BLaER1 treated with 17β-estradiol and CSF1 and Interleukin-3, amounts not matched to agents 10 nM and 100 nM (cell line): ENCODE measurements at regions not wholly inside any gene's neighbourhood (a gene's known extent, or its start where the extent isn't known, plus 50 kb on each side); places are given as distances from the start of the nearest gene placed in this dataset.

Source experiments
- H3K27ac ChIP-seq, 11 experiments: shearing (Covaris generic); formaldehyde crosslinking; 2 replicates each; pipeline ENCODE4 v1.8.1; 2022
- H3K27me3 ChIP-seq, 11 experiments: shearing (Covaris generic); formaldehyde crosslinking; 2 replicates each; pipeline ENCODE4 v1.8.1; 2022
- H3K36me3 ChIP-seq, 11 experiments: shearing (Covaris generic); formaldehyde crosslinking; 2 replicates each; pipeline ENCODE4 v1.8.1; 2022
- H3K4me1 ChIP-seq, 10 experiments: shearing (Covaris generic); formaldehyde crosslinking; 2 replicates each; pipeline ENCODE4 v1.8.1; 2022
- H3K4me2 ChIP-seq, 11 experiments: shearing (Covaris generic); formaldehyde crosslinking; 2 replicates each; pipeline ENCODE4 v1.8.1; 2022
- H3K4me3 ChIP-seq, 10 experiments: shearing (Covaris generic); formaldehyde crosslinking; 2 replicates each; pipeline ENCODE4 v1.8.1; 2022
- H3K9ac ChIP-seq, 11 experiments: shearing (Covaris generic); formaldehyde crosslinking; 2 replicates each; pipeline ENCODE4 v1.8.1; 2022
- H3K9me3 ChIP-seq, 11 experiments: shearing (Covaris generic); formaldehyde crosslinking; replicated peaks in 1 of 11; 2 replicates each; pipeline ENCODE4 v1.8.1; 2022
- H4K20me1 ChIP-seq, 11 experiments: shearing (Covaris generic); formaldehyde crosslinking; 2 replicates each; pipeline ENCODE4 v1.8.1; 2022
- Cebpa-rat ChIP-seq, 11 experiments: shearing (Covaris generic); IDR thresholded peaks; 2 replicates each; pipeline ENCODE4 v1.8.1; 2022

- H3K27ac ChIP-seq: no peak overlapping the region
Observed at GRCh38 chr1:57741521-57741920, 317.7 kb upstream of the DAB1 start.

GRCh38 chr1:57736940-57737339 is 313.1 kb upstream of the DAB1 start:
- H3K4me3 ChIP-seq: no peak overlapping the region
- no peak for TF ChIP-seq Cebpa-rat (IDR thresholded peaks at IDR 0.05)

More at GRCh38 chr1:57741521-57741920, 317.7 kb upstream of the DAB1 start:
- Histone ChIP-seq H3K4me2 (no peak overlapping the region), H3K9me3 (no peaks in the 10 kb centered on the region; a peak in 1 of 22 replicates), H4K20me1 (no peaks in the 10 kb centered on the region), H3K27me3 (no peaks in the 10 kb centered on the region), H3K36me3 (no peaks in the 10 kb centered on the region), H3K9ac (no peak overlapping the region), H3K4me3 (no peak overlapping the region), H3K4me1 (peaks cover 0 to 16% (median 15%) of the 10 kb centered on the region in 10 experiments; a peak in 16 of 20 replicates)
- no peak for TF ChIP-seq Cebpa-rat (IDR thresholded peaks at IDR 0.05)

GRCh38 chr1:57729181-57729580 is 305.3 kb upstream of the DAB1 start:
- H3K9ac ChIP-seq: no peak overlapping the region
- no peaks in the 10 kb centered on the region for H3K36me3 ChIP-seq
- no peaks in the 10 kb centered on the region for H3K27me3 ChIP-seq
- H4K20me1 ChIP-seq: no peaks in the 10 kb centered on the region
- TF ChIP-seq Cebpa-rat (IDR thresholded peaks at IDR 0.05): no peak
- H3K9me3 ChIP-seq: peaks cover 0 to 9% (median 0%) of the 10 kb centered on the region in 11 experiments; a peak in 5 of 22 replicates
- H3K27ac ChIP-seq: no peak overlapping the region
- no peak overlapping the region for H3K4me3 ChIP-seq
- peaks cover 6 to 42% (median 26%) of the 10 kb centered on the region in 10 experiments for H3K4me1 ChIP-seq
- H3K4me2 ChIP-seq: no peak overlapping the region

More at GRCh38 chr1:57736940-57737339, 313.1 kb upstream of the DAB1 start:
- Histone ChIP-seq H3K4me1 (peaks cover 0 to 21% (median 16%) of the 10 kb centered on the region in 10 experiments; a peak in 16 of 20 replicates), H3K9ac (no peak overlapping the region), H3K27me3 (no peaks in the 10 kb centered on the region), H3K4me2 (peak overlapping the region; percentile 9 to 81 (median 63); a peak in 18 of 22 replicates), H3K9me3 (no peaks in the 10 kb centered on the region), H3K36me3 (no peaks in the 10 kb centered on the region), H3K27ac (no peak overlapping the region), H4K20me1 (no peaks in the 10 kb centered on the region)

- H3K4me3 ChIP-seq: no peak overlapping the region
- no peaks in the 10 kb centered on the region for H3K27me3 ChIP-seq
- H3K9me3 ChIP-seq: peaks cover 0 to 14% (median 0%) of the 10 kb centered on the region in 11 experiments; a peak in 6 of 22 replicates
- no peaks in the 10 kb centered on the region for H3K36me3 ChIP-seq
- no peak for TF ChIP-seq Cebpa-rat (IDR thresholded peaks at IDR 0.05)
- peak overlapping the region in 10 of 11 experiments; percentile 13 to 75 (median 63); a peak in 18 of 22 replicates for H3K4me2 ChIP-seq
- H3K9ac ChIP-seq: no peak overlapping the region
- H3K4me1 ChIP-seq: peaks cover 6 to 59% (median 30%) of the 10 kb centered on the region in 10 experiments
- H3K27ac ChIP-seq: peak overlapping the region in 6 of 11 experiments; percentile 2 to 53 (median 32); a peak in 8 of 22 replicates
- no peaks in the 10 kb centered on the region for H4K20me1 ChIP-seq
Observed at GRCh38 chr1:57727121-57727520, 303.3 kb upstream of the DAB1 start.

- peaks cover 6 to 60% (median 30%) of the 10 kb centered on the region in 10 experiments for H3K4me1 ChIP-seq
- H3K9me3 ChIP-seq: peaks cover 0 to 14% (median 0%) of the 10 kb centered on the region in 11 experiments; a peak in 6 of 22 replicates
- H3K4me3 ChIP-seq: no peak overlapping the region
- no peak overlapping the region for H3K27ac ChIP-seq
- no peaks in the 10 kb centered on the region for H3K36me3 ChIP-seq
- peak overlapping the region in 1 of 11 experiments; percentile 73; a peak in 1 of 22 replicates for H3K4me2 ChIP-seq
- no peaks in the 10 kb centered on the region for H4K20me1 ChIP-seq
- TF ChIP-seq Cebpa-rat (IDR thresholded peaks at IDR 0.05): no peak
- no peak overlapping the region for H3K9ac ChIP-seq
- H3K27me3 ChIP-seq: no peaks in the 10 kb centered on the region
Observed at GRCh38 chr1:57725318-57725717, 301.5 kb upstream of the DAB1 start.

GRCh38 chr1:57724535-57724934 is 300.7 kb upstream of the DAB1 start:
- Histone ChIP-seq H3K36me3 (no peaks in the 10 kb centered on the region), H4K20me1 (no peaks in the 10 kb centered on the region), H3K9ac (no peak overlapping the region), H3K27ac (no peak overlapping the region), H3K9me3 (peaks cover 0 to 14% (median 0%) of the 10 kb centered on the region in 11 experiments; a peak in 6 of 22 replicates), H3K4me3 (no peak overlapping the region), H3K4me1 (peaks cover 6 to 66% (median 32%) of the 10 kb centered on the region in 10 experiments), H3K27me3 (no peaks in the 10 kb centered on the region), H3K4me2 (peak overlapping the region in 4 of 11 experiments; percentile 3 to 73 (median 9); a peak in 4 of 22 replicates)
- TF ChIP-seq Cebpa-rat (IDR thresholded peaks at IDR 0.05): no peak

GRCh38 chr1:57722285-57722978 is 298.6 kb upstream of the DAB1 start:
- Histone ChIP-seq H3K4me2 (peak overlapping the region in 7 of 11 experiments; percentile 5 to 70 (median 42); a peak in 8 of 22 replicates), H3K27ac (0 out of 22 replicates have a peak overlapping the region, but pooled peaks of 1 of the 11 experiments have one; percentile 22), H4K20me1 (no peaks in the 10 kb centered on the region), H3K4me1 (peaks cover 6 to 62% (median 33%) of the 10 kb centered on the region in 10 experiments), H3K9me3 (peaks cover 0 to 14% (median 3%) of the 10 kb centered on the region in 11 experiments; a peak in 6 of 22 replicates), H3K9ac (no peak overlapping the region), H3K27me3 (no peaks in the 10 kb centered on the region), H3K36me3 (no peaks in the 10 kb centered on the region), H3K4me3 (no peak overlapping the region)
- no peak for TF ChIP-seq Cebpa-rat (IDR thresholded peaks at IDR 0.05)

- no peak overlapping the region for H3K27ac ChIP-seq
- H3K9me3 ChIP-seq: peaks cover 0 to 19% (median 9%) of the 10 kb centered on the region in 11 experiments; a peak in 10 of 22 replicates
- no peaks in the 10 kb centered on the region for H3K36me3 ChIP-seq
- TF ChIP-seq Cebpa-rat (IDR thresholded peaks at IDR 0.05): no peak
- H3K9ac ChIP-seq: no peak overlapping the region
- no peaks in the 10 kb centered on the region for H4K20me1 ChIP-seq
- H3K27me3 ChIP-seq: no peaks in the 10 kb centered on the region
- H3K4me2 ChIP-seq: no peak overlapping the region
- no peak overlapping the region for H3K4me3 ChIP-seq
- peaks cover 0 to 48% (median 19%) of the 10 kb centered on the region in 10 experiments; a peak in 13 of 20 replicates for H3K4me1 ChIP-seq
Observed at GRCh38 chr1:57721001-57721400, 297.1 kb upstream of the DAB1 start.

- Histone ChIP-seq H3K27me3 (no peaks in the 10 kb centered on the region), H3K4me1 (peaks cover 0 to 40% (median 15%) of the 10 kb centered on the region in 10 experiments; a peak in 13 of 20 replicates), H3K36me3 (no peaks in the 10 kb centered on the region), H3K4me2 (peak overlapping the region in 8 of 11 experiments; percentile 6 to 51 (median 32); a peak in 11 of 22 replicates), H4K20me1 (no peaks in the 10 kb centered on the region), H3K9ac (no peak overlapping the region), H3K27ac (no peak overlapping the region), H3K9me3 (peaks cover 0 to 26% (median 12%) of the 10 kb centered on the region in 11 experiments; a peak in 14 of 22 replicates), H3K4me3 (no peak overlapping the region)
- no peak for TF ChIP-seq Cebpa-rat (IDR thresholded peaks at IDR 0.05)
Observed at GRCh38 chr1:57719274-57719673, 295.4 kb upstream of the DAB1 start.
